H1 (cell line): ENCODE measurements at regions not wholly inside any gene's neighbourhood (a gene's known extent, or its start where the extent isn't known, plus 50 kb on each side); places are given as distances from the start of the nearest gene placed in this dataset.

Experiments
- CTCF ChIA-PET: fragments of 300-600 bp; sonication (Branson Sonifier 250); formaldehyde crosslinking; loops from one replicate; lab custom pipeline; 2021; ENCODE audit not compliant: partially characterized antibody; lab: Charles Lee
- POLR2A ChIA-PET: fragments of 300-600 bp; sonication (Branson Sonifier 250); formaldehyde crosslinking; loops from one replicate; lab custom pipeline; 2021; ENCODE audit warnings: inconsistent platforms; ENCODE audit not compliant: partially characterized antibody; lab: Charles Lee
- DNase-seq, 2 experiments: peaks; one replicate each; pipeline versions ENCODE4 v3.0.0 to v3.0.0-alpha.2; 2010 to 2022; ENCODE audit warnings: low spot score in 2 of 2, low read depth in 1 of 2, mixed read lengths in 1 of 2
- FAIRE-seq: peaks from 2 replicates; lab custom pipeline; 2011; peaks lifted over from hg19 to GRCh38; lab: Jason Lieb, UNC
- H2AFZ ChIP-seq: 2 replicates; pipeline ENCODE4 v1.8.1; 2012; ENCODE audit warnings: low read length, inconsistent platforms
- H2AK5ac ChIP-seq: 2 replicates; pipeline ENCODE4 v1.6.1; 2013; ENCODE audit warnings: low read depth, low read length
- H2BK120ac ChIP-seq: replicated peaks from 2 replicates; pipeline ENCODE3; 2013; ENCODE audit warnings: low read depth, low read length, inconsistent platforms
- H2BK12ac ChIP-seq: 2 replicates; pipeline ENCODE4 v1.6.1; 2013; ENCODE audit warnings: low read depth, low read length
- H2BK15ac ChIP-seq: 2 replicates; pipeline ENCODE4 v1.6.1; 2013; ENCODE audit warnings: low read length
- H2BK20ac ChIP-seq: 2 replicates; pipeline ENCODE4 v1.6.1; 2013; ENCODE audit warnings: low read length
- H2BK5ac ChIP-seq: 2 replicates; pipeline ENCODE4 v1.6.1; 2013; ENCODE audit warnings: low read depth, low read length
- H3K14ac ChIP-seq: 2 replicates; pipeline ENCODE4 v1.6.1; 2013; ENCODE audit warnings: inconsistent platforms; ENCODE audit not compliant: insufficient read length
- H3K18ac ChIP-seq: 2 replicates; pipeline ENCODE4 v1.6.1; 2013; ENCODE audit warnings: low read length; ENCODE audit errors: extremely low read depth
- H3K23ac ChIP-seq: 2 replicates; pipeline ENCODE4 v1.6.1; 2013; ENCODE audit warnings: inconsistent platforms; ENCODE audit not compliant: insufficient read length
- H3K23me2 ChIP-seq: 2 replicates; pipeline ENCODE4 v1.6.1; 2013; ENCODE audit warnings: low read depth, low read length
- H3K27ac ChIP-seq: 2 replicates; pipeline ENCODE4 v1.6.1; 2011; ENCODE audit warnings: low read depth, low read length, inconsistent platforms
- H3K27me3 ChIP-seq, 4 experiments: replicated peaks in 1 of 4; 1 replicate in 1 of 4; 2 replicates in 3 of 4; pipeline versions ENCODE4 v1.6.1 to v1.8.1; 2011 to 2013; ENCODE audit warnings: low read length in 3 of 4, mild to moderate bottlenecking in 3 of 4, inconsistent platforms in 2 of 4, mixed read lengths in 2 of 4, moderate library complexity in 1 of 4; ENCODE audit not compliant: control insufficient read depth in 3 of 4, insufficient read depth in 3 of 4; ENCODE audit errors: extremely low read depth in 1 of 4
- H3K36me3 ChIP-seq, 4 experiments: 2 replicates each; pipeline versions ENCODE4 v1.6.1 to v1.8.1; 2011 to 2013; ENCODE audit warnings: mild to moderate bottlenecking in 4 of 4, low read length in 3 of 4, moderate library complexity in 2 of 4, control low read depth in 1 of 4, inconsistent platforms in 1 of 4; ENCODE audit not compliant: insufficient read depth in 4 of 4, control insufficient read depth in 2 of 4
- H3K4ac ChIP-seq: replicated peaks from 2 replicates; pipeline ENCODE3; 2013; ENCODE audit warnings: low read length, low read depth, mixed read lengths, inconsistent platforms; ENCODE audit not compliant: insufficient read length
- H3K4me1 ChIP-seq, 4 experiments: replicated peaks in 1 of 4; 1 replicate in 1 of 4; 2 replicates in 3 of 4; pipeline versions ENCODE4 v1.6.1 to v1.8.1; 2011 to 2013; ENCODE audit warnings: low read length in 3 of 4, inconsistent platforms in 2 of 4, mixed read lengths in 1 of 4; ENCODE audit not compliant: insufficient read depth in 4 of 4, control insufficient read depth in 3 of 4
- H3K4me2 ChIP-seq, 2 experiments: 2 replicates each; pipeline versions ENCODE4 v1.6.1 to v1.8.1; 2011 to 2013; ENCODE audit warnings: low read depth in 2 of 2, low read length in 2 of 2, control low read depth in 1 of 2, inconsistent platforms in 1 of 2, mild to moderate bottlenecking in 1 of 2; ENCODE audit not compliant: insufficient read depth in 1 of 2
- H3K4me3 ChIP-seq, 4 experiments: fragments of 200-600, 300-600 bp in 1 of 4; sonication (generic), shearing (Covaris generic), sonication (Bioruptor Twin) in 1 of 4; 2 replicates each; pipeline versions ENCODE4 v1.5.1 to v1.8.1; 2011 to 2016; ENCODE audit warnings: low read length in 4 of 4, low read depth in 3 of 4, control low read depth in 2 of 4, inconsistent platforms in 2 of 4, mild to moderate bottlenecking in 2 of 4, mixed read lengths in 1 of 4, moderate library complexity in 1 of 4; ENCODE audit not compliant: insufficient read depth in 2 of 4; ENCODE audit errors: extremely low read depth in 1 of 4
- H3K56ac ChIP-seq: replicated peaks from 2 replicates; pipeline ENCODE3; 2013; ENCODE audit warnings: low read depth, mild to moderate bottlenecking, mixed read lengths, low read length, inconsistent platforms; ENCODE audit not compliant: insufficient read length
- H3K79me1 ChIP-seq: 2 replicates; pipeline ENCODE4 v1.6.1; 2013; ENCODE audit warnings: low read depth, low read length, control low read depth
- H3K79me2 ChIP-seq, 2 experiments: 2 replicates each; pipeline versions ENCODE4 v1.6.1 to v1.8.1; 2012 to 2013; ENCODE audit warnings: low read length in 2 of 2, mild to moderate bottlenecking in 2 of 2, inconsistent platforms in 1 of 2; ENCODE audit not compliant: insufficient read depth in 2 of 2, control insufficient read depth in 1 of 2
- H3K9ac ChIP-seq, 4 experiments: replicated peaks in 1 of 4; 1 replicate in 1 of 4; 2 replicates in 3 of 4; pipeline versions ENCODE4 v1.6.1 to v1.8.1; 2011 to 2013; ENCODE audit warnings: low read depth in 3 of 4, low read length in 3 of 4, control low read depth in 2 of 4, mild to moderate bottlenecking in 2 of 4, moderate library complexity in 2 of 4, inconsistent platforms in 1 of 4; ENCODE audit errors: extremely low read depth in 1 of 4
- H3K9me3 ChIP-seq, 2 experiments: 2 replicates each; pipeline versions ENCODE4 v1.6.1 to v1.8.1; 2012 to 2013; ENCODE audit warnings: mild to moderate bottlenecking in 2 of 2, moderate library complexity in 2 of 2, control low read depth in 1 of 2, inconsistent platforms in 1 of 2, low read depth in 1 of 2, low read length in 1 of 2, mixed read lengths in 1 of 2; ENCODE audit not compliant: insufficient read depth in 2 of 2
- H4K20me1 ChIP-seq, 2 experiments: replicated peaks in 1 of 2; 2 replicates each; pipeline versions ENCODE3 to v1.8.1; 2011 to 2013; ENCODE audit warnings: inconsistent platforms in 2 of 2, low read length in 2 of 2, mild to moderate bottlenecking in 1 of 2; ENCODE audit not compliant: insufficient read depth in 2 of 2, control insufficient read depth in 1 of 2
- H4K5ac ChIP-seq: 2 replicates; pipeline ENCODE4 v1.6.1; 2013; ENCODE audit warnings: low read length, low read depth, mixed read lengths, inconsistent platforms; ENCODE audit not compliant: insufficient read length
- H4K8ac ChIP-seq: 2 replicates; pipeline ENCODE4 v1.8.0; 2013; ENCODE audit warnings: mild to moderate bottlenecking, moderate library complexity, low read length, inconsistent platforms; ENCODE audit not compliant: insufficient read depth; ENCODE audit errors: extremely low read depth
- H4K91ac ChIP-seq: replicated peaks from 2 replicates; pipeline ENCODE3; 2013; ENCODE audit warnings: low read length, mixed read lengths, inconsistent platforms; ENCODE audit not compliant: insufficient read length
- POLR2A ChIP-seq, 2 experiments: IDR thresholded peaks; 1 replicate in 1 of 2; 2 replicates in 1 of 2; pipeline ENCODE4 v1.6.1; 2011; ENCODE audit warnings: low read depth in 2 of 2, low read length in 2 of 2, mild to moderate bottlenecking in 2 of 2; ENCODE audit errors: control extremely low read depth in 1 of 2
- RFX5 ChIP-seq: IDR thresholded peaks from 2 replicates; pipeline ENCODE4 v1.6.1; 2011; ENCODE audit warnings: low read depth, low read length, improper control_type of control experiment, borderline replicate concordance
- WGBS, 2 experiments: shearing (Covaris generic) in 1 of 2; methylation state at CpG; one replicate each; pipeline versions ENCODE4 v1.1.6 to v1.1.7; 2013 to 2015; ENCODE audit warnings: low lambda C conversion rate in 2 of 2, mixed read lengths in 2 of 2, inconsistent platforms in 1 of 2, low coverage in 1 of 2, missing lambda C conversion rate in 1 of 2; ENCODE audit not compliant: insufficient replicate concordance in 2 of 2, insufficient coverage in 1 of 2, insufficient read length in 1 of 2; ENCODE audit errors: extremely low coverage in 1 of 2, missing lambda C conversion rate in 1 of 2; 5-methylcytosine and 5-hydroxymethylcytosine counted together
- TF ChIP-seq, protein P1 (sequence below): IDR thresholded peaks from 2 replicates; pipeline ENCODE4 v1.6.1; 2012; ENCODE audit warnings: low read length, inconsistent platforms

GRCh38 chr5:159559337-159559736 lies 229.1 kb upstream of the IL12B start:
- Histone ChIP-seq H4K5ac (no peak overlapping the region), H3K36me3 (no peaks in the 10 kb centered on the region), H3K79me1 (no peaks in the 10 kb centered on the region), H2BK15ac (no peak overlapping the region), H3K9me3 (no peaks in the 10 kb centered on the region), H2BK20ac (no peak overlapping the region), H3K27ac (no peak overlapping the region), H3K23ac (no peak overlapping the region), H2BK12ac (no peak overlapping the region), H3K23me2 (no peaks in the 10 kb centered on the region), H3K4me1 (no peaks in the 10 kb centered on the region), H3K4me2 (no peak overlapping the region), H3K4me3 (no peak overlapping the region), H3K79me2 (no peaks in the 10 kb centered on the region), H4K8ac (no peak overlapping the region), H4K91ac (no peak overlapping the region), H2AK5ac (no peak overlapping the region), H2BK5ac (no peak overlapping the region), H3K9ac (no peak overlapping the region), H3K4ac (no peak overlapping the region), H3K56ac (no peak overlapping the region), H3K18ac (no peak overlapping the region), H3K14ac (no peak overlapping the region), H3K27me3 (no peaks in the 10 kb centered on the region), H2BK120ac (no peak overlapping the region), H2AFZ (no peak overlapping the region), H4K20me1 (no peaks in the 10 kb centered on the region)
- FAIRE-seq (no peak), DNase-seq (no peak)
- TF ChIP-seq, protein P1, sequence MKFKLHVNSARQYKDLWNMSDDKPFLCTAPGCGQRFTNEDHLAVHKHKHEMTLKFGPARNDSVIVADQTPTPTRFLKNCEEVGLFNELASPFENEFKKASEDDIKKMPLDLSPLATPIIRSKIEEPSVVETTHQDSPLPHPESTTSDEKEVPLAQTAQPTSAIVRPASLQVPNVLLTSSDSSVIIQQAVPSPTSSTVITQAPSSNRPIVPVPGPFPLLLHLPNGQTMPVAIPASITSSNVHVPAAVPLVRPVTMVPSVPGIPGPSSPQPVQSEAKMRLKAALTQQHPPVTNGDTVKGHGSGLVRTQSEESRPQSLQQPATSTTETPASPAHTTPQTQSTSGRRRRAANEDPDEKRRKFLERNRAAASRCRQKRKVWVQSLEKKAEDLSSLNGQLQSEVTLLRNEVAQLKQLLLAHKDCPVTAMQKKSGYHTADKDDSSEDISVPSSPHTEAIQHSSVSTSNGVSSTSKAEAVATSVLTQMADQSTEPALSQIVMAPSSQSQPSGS, result no peak
- TF ChIP-seq POLR2A (IDR thresholded peaks at IDR 0.05; ENCODE audit: control extremely low read depth in 1 of 2, low read depth in 2 of 2, low read length in 2 of 2) (no peak), RFX5 (no peak)
- ChIA-PET POLR2A (no interaction called here), CTCF (interaction anchor here (1.2 to 1.3 kb wide), 2 partner anchors 215 to 242 kb away, joined by 3 read pairs; no protein-coding TSS in a partner anchor)
- WGBS, 2 experiments, result 100% methylated on average over 2 of the region's 2 CpGs; no CpG with 5 or more reads in 1 of the 2 experiments
